GM18526 (cell line): ENCODE measurements at regions not wholly inside any gene's neighbourhood (a gene's known extent, or its start where the extent isn't known, plus 50 kb on each side); places are given as distances from the start of the nearest gene placed in this dataset.

ENCODE experiments used
- POLR2A ChIP-seq: IDR thresholded peaks from 3 replicates; pipeline ENCODE4 v1.6.1; 2011; ENCODE audit not compliant: insufficient read length; ENCODE audit errors: extremely low read depth

DNA sequence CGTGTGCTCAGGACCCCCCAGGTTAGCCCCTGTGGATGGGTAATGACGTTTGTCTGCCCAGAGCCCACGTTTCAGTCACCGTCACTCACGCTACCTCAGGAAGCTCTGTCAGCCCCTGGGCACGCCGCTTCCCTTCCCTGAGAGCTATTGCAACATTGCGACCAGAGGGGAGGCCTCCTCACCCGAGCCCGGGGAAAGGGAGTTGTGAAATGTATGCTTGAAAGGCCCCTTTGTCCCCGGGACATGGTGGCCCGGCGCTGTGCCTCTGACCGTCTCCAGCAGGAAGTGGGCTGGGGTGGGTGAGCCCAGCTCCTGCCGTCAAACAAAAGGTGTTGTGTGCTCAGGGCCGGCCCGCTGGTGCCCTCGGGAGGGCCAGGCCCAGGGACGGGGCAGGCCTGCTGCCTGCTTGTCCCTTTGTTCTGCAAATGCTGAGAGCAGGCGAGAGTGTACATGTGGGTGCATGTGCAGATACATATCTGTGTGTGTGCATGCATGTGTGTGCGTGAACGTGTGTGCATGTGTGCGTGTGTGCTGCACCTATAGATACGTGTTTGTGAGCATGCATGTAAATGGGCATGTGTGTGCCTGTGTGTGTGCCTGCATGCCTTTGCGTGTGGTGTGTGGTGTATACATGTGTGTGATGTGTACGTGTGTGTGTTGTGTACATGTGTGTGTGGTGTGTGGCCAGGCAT lies 1125.0 kb downstream of the BRD1 start:
- TF ChIP-seq POLR2A, result no peak

DNA sequence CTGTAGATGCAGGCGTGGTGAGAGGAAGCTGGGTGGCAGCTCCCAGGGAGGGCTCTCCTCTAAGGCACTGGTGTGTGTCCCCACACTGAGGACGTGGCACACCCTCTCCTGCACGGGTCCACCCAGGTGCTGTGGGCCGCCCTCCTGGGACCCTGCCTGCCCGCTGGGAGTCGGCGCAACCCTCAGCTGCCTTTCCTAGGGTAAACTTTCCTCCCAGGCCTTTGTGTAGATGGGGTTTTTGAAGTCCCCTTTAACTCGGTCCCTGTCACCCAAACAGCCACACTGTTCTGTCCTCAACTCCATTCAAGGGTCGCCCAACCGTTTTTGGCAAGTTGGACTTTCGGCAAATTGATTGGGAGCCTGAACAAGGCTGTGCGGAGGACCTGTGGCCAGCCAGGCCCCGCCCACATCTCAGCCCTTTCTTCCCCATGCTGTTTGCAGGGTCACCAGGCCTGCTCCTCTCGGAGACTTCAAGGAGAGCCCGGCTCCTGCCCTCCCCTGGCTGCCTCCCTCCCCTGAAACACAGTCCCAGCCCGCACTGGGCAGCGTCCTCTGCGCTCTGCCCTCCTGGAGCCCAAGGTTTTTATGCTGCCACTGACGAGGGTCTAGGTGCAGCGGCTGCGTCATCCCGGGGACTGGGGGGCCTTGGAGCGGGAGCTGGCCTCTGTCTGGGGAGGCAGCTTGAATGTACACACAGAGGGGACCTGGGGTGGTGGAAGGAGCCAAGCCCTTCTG lies 1126.2 kb downstream of the BRD1 start:
- no peak for TF ChIP-seq POLR2A

DNA sequence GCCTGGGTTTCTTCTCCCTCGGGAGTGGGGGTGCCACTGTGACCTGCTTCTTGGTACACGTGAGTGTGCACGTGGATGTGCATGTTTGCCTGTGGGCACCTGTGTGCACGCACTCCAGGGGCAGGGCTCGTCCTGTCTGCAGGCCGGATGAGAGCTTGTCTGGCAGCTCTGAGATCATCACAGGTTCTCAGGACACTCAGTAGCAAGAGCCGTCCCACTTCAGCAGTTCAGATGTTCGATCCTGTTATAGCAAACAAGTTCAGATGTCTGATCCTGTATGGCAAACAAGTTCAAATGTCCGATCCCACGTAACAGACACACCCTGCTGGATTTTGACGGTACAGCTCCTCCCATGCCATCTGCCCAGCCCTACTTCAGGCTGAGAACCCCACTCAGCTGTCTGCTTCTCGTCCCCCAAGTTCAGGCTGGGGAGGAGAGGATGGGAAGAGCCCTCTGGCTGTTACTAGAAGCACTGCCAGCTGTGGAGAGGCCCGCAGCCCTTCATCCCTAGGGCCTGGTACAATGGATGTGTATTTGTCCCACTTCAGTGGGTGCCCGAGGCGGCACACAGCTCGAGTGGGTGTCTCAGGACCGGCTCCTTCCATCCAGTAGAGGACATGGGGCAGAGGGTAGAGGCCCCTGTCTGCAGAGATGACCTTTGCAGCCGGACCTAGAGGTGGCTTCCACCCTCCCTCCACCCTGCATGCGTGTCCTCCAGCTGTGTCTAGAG lies 1126.9 kb downstream of the BRD1 start:
- no peak for TF ChIP-seq POLR2A

DNA sequence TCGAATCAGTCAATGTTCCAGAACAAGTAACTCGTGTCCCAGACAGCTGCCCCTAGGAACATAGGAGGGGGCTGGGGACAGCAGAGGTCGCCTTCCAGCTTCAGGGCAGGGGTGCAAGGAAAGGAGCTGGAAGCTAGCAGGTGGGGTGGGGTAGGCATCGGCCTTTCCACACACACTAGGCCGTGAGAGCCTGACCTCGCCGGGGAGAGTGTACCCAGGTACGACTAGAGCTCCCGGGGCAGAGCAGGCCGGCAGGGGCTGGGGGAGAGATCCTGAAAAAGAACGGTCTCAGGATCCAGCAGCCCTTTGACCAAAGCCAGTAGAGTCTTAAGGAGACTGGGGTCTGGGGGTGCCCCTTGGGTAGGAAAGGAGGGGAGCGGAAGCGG lies 1127.5 kb downstream of the BRD1 start:
- TF ChIP-seq POLR2A, result no peak

DNA sequence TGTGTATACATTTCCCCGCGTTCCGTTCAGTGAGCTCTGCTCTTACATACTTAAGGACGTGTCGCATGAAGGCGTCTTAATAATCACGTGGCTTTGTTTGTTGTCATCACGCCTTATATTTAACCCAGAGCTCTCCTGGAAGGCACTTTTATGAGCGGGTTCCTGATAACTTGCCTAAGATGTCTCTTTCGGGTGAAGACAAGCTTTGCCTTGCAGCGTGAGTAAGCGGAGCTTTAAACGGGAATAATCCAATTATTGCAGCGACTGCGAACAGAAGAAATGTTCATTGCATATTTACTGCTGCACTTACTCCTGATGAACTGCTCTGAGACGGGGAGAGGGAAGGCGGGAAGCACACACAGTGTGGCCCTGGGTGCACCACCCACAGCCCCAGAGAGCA lies 1128.2 kb downstream of the BRD1 start:
- no peak for TF ChIP-seq POLR2A

DNA sequence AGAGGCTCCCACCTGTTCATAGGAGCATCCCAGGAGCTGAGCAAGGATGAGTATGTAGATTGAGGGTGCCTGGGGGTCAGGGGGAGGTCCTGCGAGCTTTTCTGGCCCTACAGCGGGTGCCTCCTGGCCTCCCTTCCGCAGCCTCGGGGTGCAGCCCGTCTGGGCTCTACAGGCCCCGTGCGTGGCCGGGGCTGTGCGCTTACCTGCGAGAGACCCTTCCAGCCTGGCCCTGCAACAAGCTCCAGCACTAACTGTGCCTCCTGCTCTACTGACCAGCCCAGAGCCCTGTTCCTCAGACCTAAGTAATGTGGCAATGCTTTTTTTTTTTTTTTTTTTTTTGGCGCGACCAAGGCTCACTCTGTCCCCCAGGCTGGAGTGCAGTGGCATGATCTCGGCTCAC lies 1129.1 kb downstream of the BRD1 start:
- TF ChIP-seq POLR2A, result no peak

DNA sequence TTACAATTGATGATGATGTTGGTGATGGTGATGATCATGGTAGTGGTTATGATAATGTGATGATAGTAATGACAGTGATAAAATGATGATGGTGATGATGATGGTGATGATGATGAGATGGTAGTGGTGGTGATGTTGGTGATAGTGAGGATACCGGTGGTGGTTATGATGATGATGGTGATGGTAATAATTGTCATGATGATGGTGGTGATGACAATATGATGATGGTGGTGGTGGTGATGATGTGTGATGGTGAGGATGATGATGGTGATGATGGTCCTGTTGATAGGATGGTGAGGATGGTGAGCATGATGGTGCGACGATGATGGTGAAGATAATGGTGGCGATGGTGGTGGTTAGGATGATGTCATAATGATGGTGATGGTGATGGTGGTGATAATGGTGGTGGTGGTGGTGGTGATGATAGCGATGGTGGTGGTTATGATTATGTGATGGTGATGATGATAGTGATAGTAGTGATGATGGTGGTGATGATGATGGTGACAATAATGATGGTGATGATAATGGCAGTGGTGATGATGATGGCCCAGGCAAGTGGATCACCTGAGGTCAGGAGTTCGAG lies 1129.9 kb downstream of the BRD1 start:
- no peak for TF ChIP-seq POLR2A

DNA sequence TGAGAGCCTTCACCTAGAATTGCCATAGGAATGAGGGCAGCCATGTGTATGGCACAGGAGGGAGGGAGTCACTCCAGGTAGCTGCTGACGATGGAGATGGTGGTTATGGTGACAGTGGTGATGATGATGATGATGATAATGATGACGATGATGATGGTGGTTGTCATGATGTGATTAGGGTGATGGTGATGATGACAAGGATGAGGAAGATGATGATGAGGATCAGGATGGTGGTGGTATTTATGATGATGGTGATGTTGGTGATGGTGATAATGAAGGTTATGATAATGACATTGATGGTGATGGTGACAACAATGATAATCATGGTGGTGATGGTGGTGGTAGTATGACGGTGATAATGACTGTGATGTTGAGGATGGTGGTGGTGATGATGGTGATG lies 1130.5 kb downstream of the BRD1 start:
- TF ChIP-seq POLR2A, result no peak

DNA sequence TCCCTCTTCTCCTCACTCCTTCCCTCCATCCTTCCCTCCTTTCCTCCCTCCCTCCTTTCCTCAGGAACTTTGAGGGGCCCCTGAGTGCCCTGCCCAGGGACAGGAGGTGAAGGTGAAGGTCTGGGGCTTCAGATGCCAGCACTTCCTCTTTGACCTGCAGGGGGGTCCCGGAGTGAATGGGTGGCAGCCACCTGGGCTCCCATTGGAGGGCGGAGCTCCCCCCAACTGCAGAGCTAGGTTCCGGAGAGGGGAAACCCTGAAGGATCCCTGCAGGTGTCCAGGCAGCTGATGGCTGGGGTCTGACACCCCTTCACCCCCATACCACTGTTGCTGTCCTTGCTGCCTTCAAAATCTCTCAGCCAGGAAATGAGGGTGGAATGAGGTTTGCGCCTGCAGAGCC lies 1131.3 kb downstream of the BRD1 start:
- TF ChIP-seq POLR2A, result no peak

DNA sequence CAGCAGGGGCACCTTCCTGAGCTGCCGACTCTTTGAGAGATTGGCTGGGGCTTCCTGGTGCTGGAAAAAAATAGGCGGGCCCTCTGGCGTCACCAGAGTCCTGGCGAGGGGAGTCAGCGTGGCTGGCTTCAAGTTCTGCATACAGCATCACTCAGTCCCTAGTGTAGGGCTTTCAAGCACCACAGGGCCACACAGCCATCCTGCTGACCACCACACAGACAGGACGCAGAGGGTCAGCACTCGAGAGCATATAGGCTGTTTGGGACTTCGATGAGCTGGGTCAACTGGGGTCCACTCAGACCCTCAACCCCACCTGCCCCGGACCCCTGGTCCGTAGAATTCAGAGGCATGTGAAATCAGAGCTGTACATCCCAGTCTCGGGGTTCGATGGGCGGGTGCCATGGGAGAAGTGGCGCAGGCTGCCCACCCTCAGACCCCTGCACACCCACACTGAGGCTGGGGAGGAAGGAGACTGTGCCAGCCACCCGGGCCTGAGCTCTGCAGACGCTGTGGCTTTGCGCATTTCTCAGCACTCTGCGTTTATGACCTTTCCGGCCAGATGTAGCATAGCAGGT lies 1131.9 kb downstream of the BRD1 start:
- no peak for TF ChIP-seq POLR2A

DNA sequence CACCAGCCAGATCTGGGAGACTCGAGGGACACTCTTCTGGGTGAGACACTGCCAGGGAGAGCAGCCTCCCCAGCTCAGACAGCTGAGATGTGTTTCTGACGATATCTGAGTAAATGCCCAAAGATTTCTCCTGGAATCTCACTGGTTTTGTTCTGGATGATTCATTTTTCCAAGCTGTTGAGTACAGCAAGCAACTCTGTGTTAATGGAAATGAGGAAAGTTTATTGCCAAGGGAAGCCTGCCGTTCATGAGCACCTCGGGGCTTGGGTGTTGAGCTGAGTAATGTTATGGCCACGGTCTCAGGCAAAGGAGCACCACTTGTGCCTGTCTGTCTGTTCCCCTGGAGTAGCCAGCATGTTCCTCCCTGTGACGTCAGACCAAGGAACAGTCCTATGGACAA lies 1132.4 kb downstream of the BRD1 start:
- no peak for TF ChIP-seq POLR2A

DNA sequence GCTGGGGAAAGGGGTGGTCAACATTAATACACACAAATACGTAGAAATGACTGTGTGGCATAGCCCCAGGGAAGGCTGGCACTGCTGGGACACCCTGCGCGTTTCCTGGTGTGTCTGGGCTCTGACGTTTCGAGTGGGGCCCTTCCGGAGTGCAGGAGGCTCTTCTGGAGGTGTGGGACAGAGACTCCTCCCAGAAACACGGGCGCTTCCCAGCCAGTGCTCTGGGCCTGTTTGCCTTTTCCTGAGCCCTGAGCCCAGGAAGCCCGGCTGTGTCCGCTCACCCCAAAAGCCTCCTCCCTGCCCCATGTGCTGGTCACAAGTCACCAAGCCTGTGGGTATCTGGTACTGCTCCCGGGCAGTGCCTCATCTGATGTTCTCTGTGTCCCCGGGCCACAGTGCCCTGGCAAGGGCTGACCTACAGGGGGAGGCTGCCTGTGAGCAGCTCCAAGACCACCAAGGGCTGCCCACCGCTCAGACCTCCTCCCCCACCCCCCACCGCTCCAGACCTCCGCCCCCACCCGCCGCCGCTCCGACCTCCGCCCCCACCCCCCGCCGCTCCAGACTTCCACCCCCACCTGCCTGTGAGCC lies 1133.3 kb downstream of the BRD1 start:
- TF ChIP-seq POLR2A, result no peak

DNA sequence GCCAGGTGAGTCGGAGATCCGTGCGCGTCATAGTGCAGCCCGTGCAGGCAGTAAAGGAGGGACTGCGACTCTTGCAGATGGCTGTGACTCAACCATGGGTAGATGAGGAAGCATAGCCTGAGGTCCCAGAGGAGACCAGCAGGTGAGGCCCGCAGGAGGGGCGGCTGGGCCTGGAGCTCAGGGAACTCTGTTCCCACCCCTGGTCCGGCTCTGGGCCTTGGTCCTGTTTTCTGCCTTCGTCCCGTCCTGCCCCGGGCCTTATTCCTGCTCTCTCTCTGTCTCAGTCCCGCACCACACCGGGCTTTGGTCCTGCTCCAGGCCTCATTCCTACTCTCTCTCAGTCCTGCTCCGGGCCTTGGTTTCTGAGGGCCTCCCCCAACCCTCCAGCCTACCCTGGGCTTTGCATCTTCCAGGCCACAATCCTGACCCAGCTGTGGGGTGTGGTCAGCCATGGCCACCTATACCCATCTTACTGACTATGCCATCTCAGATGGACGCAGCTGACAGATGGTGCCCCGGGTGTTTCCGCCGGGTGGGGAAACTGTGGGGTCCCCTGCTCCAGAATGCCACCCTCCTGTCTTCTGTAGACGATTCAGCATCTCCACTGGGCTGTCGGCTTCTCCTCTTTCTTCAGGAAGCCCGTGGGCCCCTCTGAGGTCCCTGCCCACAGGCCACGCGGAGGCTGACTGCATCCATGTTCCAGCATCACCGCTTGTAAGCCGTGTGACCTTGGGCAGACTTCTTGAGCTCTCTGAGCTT lies 1134.1 kb downstream of the BRD1 start:
- TF ChIP-seq POLR2A, result no peak

DNA sequence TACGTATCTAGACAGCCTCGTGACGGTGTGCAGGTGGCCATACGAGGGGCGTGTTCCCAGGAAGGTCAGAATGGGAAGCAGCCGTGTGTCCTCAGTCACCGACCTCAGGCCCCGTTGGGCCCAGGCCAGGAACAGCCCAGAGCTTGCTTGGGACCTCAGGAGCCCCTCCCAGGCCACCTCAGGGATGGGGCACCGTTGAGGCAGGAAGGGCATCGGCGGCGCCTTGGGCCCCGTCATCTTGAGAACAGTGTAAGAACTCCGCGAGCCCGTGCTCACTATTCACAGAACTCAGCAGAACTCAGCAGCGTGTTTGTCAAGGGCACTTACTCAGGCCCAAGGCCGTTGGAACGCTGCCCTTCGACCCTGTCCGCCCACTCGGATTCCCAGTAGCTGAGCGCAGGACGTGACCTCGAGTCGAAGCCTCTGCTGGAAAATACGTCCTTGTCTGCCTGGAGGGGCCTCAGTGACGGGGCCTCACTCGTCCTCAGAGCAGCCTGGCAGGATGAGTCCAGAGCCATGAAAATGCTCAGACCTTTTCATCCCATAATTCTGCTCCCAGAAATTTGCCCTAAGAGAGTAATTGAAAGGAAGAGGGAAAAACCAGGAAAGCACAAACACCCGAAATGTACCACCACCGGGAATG lies 1134.8 kb downstream of the BRD1 start:
- TF ChIP-seq POLR2A, result no peak
